Neural cell (in vitro differentiated cells): ENCODE measurements at regions not wholly inside any gene's neighbourhood (a gene's known extent, or its start where the extent isn't known, plus 50 kb on each side); places are given as distances from the start of the nearest gene placed in this dataset.

Experiments
- H2AFZ ChIP-seq: fragments of 200-600, 300-800 bp; sonication (generic), shearing (Covaris generic); 2 replicates; pipeline ENCODE4 v1.6.0; 2014; ENCODE audit warnings: low read depth, mild to moderate bottlenecking, antibody characterized with exemption, low read length, moderate library complexity
- H3F3A ChIP-seq: fragments of 200-600 bp; shearing (Covaris generic); 2 replicates; pipeline ENCODE4 v1.6.1; 2016; ENCODE audit warnings: mild to moderate bottlenecking, moderate library complexity, mixed read lengths, antibody characterized with exemption, low read length; ENCODE audit not compliant: insufficient read depth, poor library complexity, severe bottlenecking
- H3K27ac ChIP-seq: fragments of 200-600, 300-800 bp; sonication (generic), shearing (Covaris generic); 2 replicates; pipeline ENCODE4 v1.5.1; 2014; ENCODE audit warnings: mild to moderate bottlenecking, low read length, moderate library complexity
- H3K27me3 ChIP-seq: fragments of 300-800, 200-600 bp; sonication (generic), shearing (Covaris generic); 2 replicates; pipeline ENCODE4 v1.6.0; 2014; ENCODE audit warnings: mild to moderate bottlenecking, low read depth, low read length, moderate library complexity; ENCODE audit not compliant: insufficient read depth
- H3K36me3 ChIP-seq: fragments of 300-800, 200-600 bp; sonication (generic), shearing (Covaris generic); 2 replicates; pipeline ENCODE4 v1.5.1; 2014; ENCODE audit warnings: mild to moderate bottlenecking, antibody characterized with exemption, low read length, moderate library complexity; ENCODE audit not compliant: insufficient read depth
- H3K4me2 ChIP-seq: fragments of 300-800, 200-600 bp; sonication (generic), shearing (Covaris generic); 2 replicates; pipeline ENCODE4 v1.6.0; 2014; ENCODE audit warnings: mild to moderate bottlenecking, low read length
- H3K4me3 ChIP-seq: fragments of 300-800, 200-600 bp; sonication (generic), shearing (Covaris generic); 2 replicates; pipeline ENCODE4 v1.5.1; 2014; ENCODE audit warnings: mild to moderate bottlenecking, low read length, moderate library complexity
- H3K79me2 ChIP-seq: fragments of 200-600 bp; shearing (Covaris generic); replicated peaks from 2 replicates; pipeline ENCODE4 v1.6.0; 2014; ENCODE audit warnings: mild to moderate bottlenecking, low read length, moderate library complexity; ENCODE audit not compliant: insufficient read depth
- H3K9ac ChIP-seq: fragments of 300-800, 200-600 bp; sonication (generic), shearing (Covaris generic); 2 replicates; pipeline ENCODE4 v1.6.1; 2016; ENCODE audit warnings: mild to moderate bottlenecking, low read length, mixed read lengths
- H3K9me2 ChIP-seq: fragments of 200-600 bp; shearing (Covaris generic); 2 replicates; pipeline ENCODE4 v1.6.1; 2016; ENCODE audit warnings: mild to moderate bottlenecking, low read length, mixed read lengths; ENCODE audit not compliant: insufficient read depth
- H3K9me3 ChIP-seq: fragments of 200-600, 300-800 bp; sonication (generic), shearing (Covaris generic); 2 replicates; pipeline ENCODE4 v1.6.1; 2016; ENCODE audit warnings: mild to moderate bottlenecking, mixed run types, low read length, moderate library complexity, mixed read lengths
- H4K20me1 ChIP-seq: fragments of 200-600 bp; shearing (Covaris generic); 2 replicates; pipeline ENCODE4 v1.6.1; 2016; ENCODE audit warnings: mild to moderate bottlenecking, mixed run types; ENCODE audit not compliant: insufficient read depth
- EP300 ChIP-seq: fragments of 450-650 bp; conservative IDR thresholded peaks from 2 replicates; pipeline ENCODE4 v1.6.1; 2014; ENCODE audit warnings: antibody characterized with exemption, mild to moderate bottlenecking, moderate library complexity; ENCODE audit not compliant: poor library complexity, severe bottlenecking
- EZH2 ChIP-seq: fragments of 200-600, 300-800 bp; shearing (Covaris generic), sonication (generic); IDR thresholded peaks from 2 replicates; pipeline ENCODE4 v1.6.1; 2014; ENCODE audit warnings: antibody characterized with exemption, low read length, borderline replicate concordance, mild to moderate bottlenecking; ENCODE audit not compliant: insufficient read depth, poor library complexity, severe bottlenecking
- MXI1 ChIP-seq: fragments of 450-650 bp; conservative IDR thresholded peaks from 2 replicates; pipeline ENCODE4 v1.6.1; 2014; ENCODE audit warnings: antibody characterized with exemption, mild to moderate bottlenecking; ENCODE audit not compliant: poor library complexity, severe bottlenecking
- POLR2AphosphoS5 ChIP-seq: IDR thresholded peaks from 2 replicates; pipeline ENCODE4 v1.6.1; 2012
- RAD21 ChIP-seq: fragments of 450-650 bp; conservative IDR thresholded peaks from 2 replicates; pipeline ENCODE4 v1.6.1; 2014; ENCODE audit warnings: antibody characterized with exemption, mild to moderate bottlenecking, moderate library complexity
- SMC3 ChIP-seq: fragments of 450-650 bp; conservative IDR thresholded peaks from 2 replicates; pipeline ENCODE4 v1.6.1; 2014; ENCODE audit warnings: antibody characterized with exemption, mild to moderate bottlenecking, moderate library complexity; ENCODE audit not compliant: poor library complexity
- TAF1 ChIP-seq: IDR thresholded peaks from 2 replicates; pipeline ENCODE4 v1.6.1; 2012; ENCODE audit warnings: low read depth
- TF ChIP-seq, protein P1 (sequence below): fragments of 450-650 bp; IDR thresholded peaks from 2 replicates; pipeline ENCODE4 v1.5.1; 2014; ENCODE audit warnings: antibody characterized with exemption, mild to moderate bottlenecking, moderate library complexity; ENCODE audit not compliant: poor library complexity, severe bottlenecking
- TF ChIP-seq, protein P2 (sequence below): IDR thresholded peaks from 2 replicates; pipeline ENCODE4 v1.6.1; 2012; ENCODE audit warnings: borderline replicate concordance

- Histone ChIP-seq H4K20me1 (no peaks in the 10 kb centered on the region), H3K27me3 (no peaks in the 10 kb centered on the region), H3K9me3 (no peaks in the 10 kb centered on the region), H3K36me3 (no peaks in the 10 kb centered on the region), H3K4me2 (no peak overlapping the region), H3F3A (no peaks in the 10 kb centered on the region), H3K27ac (no peak overlapping the region), H3K4me3 (no peak overlapping the region), H3K9ac (no peak overlapping the region), H2AFZ (no peak overlapping the region), H3K79me2 (no peaks in the 10 kb centered on the region), H3K9me2 (no peaks in the 10 kb centered on the region)
- TF ChIP-seq, protein P1, sequence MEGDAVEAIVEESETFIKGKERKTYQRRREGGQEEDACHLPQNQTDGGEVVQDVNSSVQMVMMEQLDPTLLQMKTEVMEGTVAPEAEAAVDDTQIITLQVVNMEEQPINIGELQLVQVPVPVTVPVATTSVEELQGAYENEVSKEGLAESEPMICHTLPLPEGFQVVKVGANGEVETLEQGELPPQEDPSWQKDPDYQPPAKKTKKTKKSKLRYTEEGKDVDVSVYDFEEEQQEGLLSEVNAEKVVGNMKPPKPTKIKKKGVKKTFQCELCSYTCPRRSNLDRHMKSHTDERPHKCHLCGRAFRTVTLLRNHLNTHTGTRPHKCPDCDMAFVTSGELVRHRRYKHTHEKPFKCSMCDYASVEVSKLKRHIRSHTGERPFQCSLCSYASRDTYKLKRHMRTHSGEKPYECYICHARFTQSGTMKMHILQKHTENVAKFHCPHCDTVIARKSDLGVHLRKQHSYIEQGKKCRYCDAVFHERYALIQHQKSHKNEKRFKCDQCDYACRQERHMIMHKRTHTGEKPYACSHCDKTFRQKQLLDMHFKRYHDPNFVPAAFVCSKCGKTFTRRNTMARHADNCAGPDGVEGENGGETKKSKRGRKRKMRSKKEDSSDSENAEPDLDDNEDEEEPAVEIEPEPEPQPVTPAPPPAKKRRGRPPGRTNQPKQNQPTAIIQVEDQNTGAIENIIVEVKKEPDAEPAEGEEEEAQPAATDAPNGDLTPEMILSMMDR = no peak
- no peak for TF ChIP-seq EP300
- TF ChIP-seq, protein P2, sequence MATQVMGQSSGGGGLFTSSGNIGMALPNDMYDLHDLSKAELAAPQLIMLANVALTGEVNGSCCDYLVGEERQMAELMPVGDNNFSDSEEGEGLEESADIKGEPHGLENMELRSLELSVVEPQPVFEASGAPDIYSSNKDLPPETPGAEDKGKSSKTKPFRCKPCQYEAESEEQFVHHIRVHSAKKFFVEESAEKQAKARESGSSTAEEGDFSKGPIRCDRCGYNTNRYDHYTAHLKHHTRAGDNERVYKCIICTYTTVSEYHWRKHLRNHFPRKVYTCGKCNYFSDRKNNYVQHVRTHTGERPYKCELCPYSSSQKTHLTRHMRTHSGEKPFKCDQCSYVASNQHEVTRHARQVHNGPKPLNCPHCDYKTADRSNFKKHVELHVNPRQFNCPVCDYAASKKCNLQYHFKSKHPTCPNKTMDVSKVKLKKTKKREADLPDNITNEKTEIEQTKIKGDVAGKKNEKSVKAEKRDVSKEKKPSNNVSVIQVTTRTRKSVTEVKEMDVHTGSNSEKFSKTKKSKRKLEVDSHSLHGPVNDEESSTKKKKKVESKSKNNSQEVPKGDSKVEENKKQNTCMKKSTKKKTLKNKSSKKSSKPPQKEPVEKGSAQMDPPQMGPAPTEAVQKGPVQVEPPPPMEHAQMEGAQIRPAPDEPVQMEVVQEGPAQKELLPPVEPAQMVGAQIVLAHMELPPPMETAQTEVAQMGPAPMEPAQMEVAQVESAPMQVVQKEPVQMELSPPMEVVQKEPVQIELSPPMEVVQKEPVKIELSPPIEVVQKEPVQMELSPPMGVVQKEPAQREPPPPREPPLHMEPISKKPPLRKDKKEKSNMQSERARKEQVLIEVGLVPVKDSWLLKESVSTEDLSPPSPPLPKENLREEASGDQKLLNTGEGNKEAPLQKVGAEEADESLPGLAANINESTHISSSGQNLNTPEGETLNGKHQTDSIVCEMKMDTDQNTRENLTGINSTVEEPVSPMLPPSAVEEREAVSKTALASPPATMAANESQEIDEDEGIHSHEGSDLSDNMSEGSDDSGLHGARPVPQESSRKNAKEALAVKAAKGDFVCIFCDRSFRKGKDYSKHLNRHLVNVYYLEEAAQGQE = no peak
- no peak for TF ChIP-seq RAD21
- TF ChIP-seq MXI1 = no peak
- no peak for TF ChIP-seq POLR2AphosphoS5
- TF ChIP-seq TAF1 = no peak
- TF ChIP-seq SMC3 = no peak
- TF ChIP-seq EZH2 = no peak
These were observed 130.6 kb upstream of the STX18 start for GRCh38 chr4:4672402-4672801.

GRCh38 chr4:4671774-4672349 lies 130.0 kb upstream of the STX18 start:
- no peak overlapping the region for H3K9ac ChIP-seq
- H4K20me1 ChIP-seq = no peaks in the 10 kb centered on the region
- H3F3A ChIP-seq = no peaks in the 10 kb centered on the region
- H3K4me2 ChIP-seq = no peak overlapping the region
- H3K9me3 ChIP-seq = no peaks in the 10 kb centered on the region
- no peak overlapping the region for H3K4me3 ChIP-seq
- H3K9me2 ChIP-seq = no peaks in the 10 kb centered on the region
- H3K79me2 ChIP-seq = no peaks in the 10 kb centered on the region
- TF ChIP-seq, protein P1 = no peak
- TF ChIP-seq TAF1 = no peak
- no peak for TF ChIP-seq RAD21
- TF ChIP-seq MXI1 = no peak
- no peak for TF ChIP-seq EP300
- no peak for TF ChIP-seq POLR2AphosphoS5
- TF ChIP-seq EZH2 = no peak
- no peak for TF ChIP-seq SMC3
- H2AFZ ChIP-seq = no peak overlapping the region
- no peak overlapping the region for H3K27ac ChIP-seq
- no peaks in the 10 kb centered on the region for H3K27me3 ChIP-seq
- no peaks in the 10 kb centered on the region for H3K36me3 ChIP-seq
